K562 (cell line): ENCODE measurements at regions not wholly inside any gene's neighbourhood (a gene's known extent, or its start where the extent isn't known, plus 50 kb on each side); places are given as distances from the start of the nearest gene placed in this dataset.

Source experiments
- ATAC-seq: fragments of 200-7000 bp; cut with Tn5 transposase; 3 replicates; pipeline ENCODE4 v1.9.1; 2020; ENCODE audit warnings: moderate library complexity
- BruUV-seq: library from RNA; stranded (reverse); fragments of 400-500 nt; replicated peaks from 2 replicates; lab custom pipeline; 2021; lab: Mats Ljungman, UMichigan
- CTCF ChIA-PET: fragments of 300-600 bp; formaldehyde crosslinking; extraction: SDS; loops from one replicate; lab custom pipeline; 2021; ENCODE audit warnings: low intra/inter-chr PET ratio; lab: Yijun Ruan, JAX
- POLR2A ChIA-PET: fragments of 300-600, 350-650 bp; sonication (Branson Sonifier 250); formaldehyde crosslinking; extraction: SDS; loops from one replicate; lab custom pipeline; 2021; ENCODE audit warnings: antibody characterized with exemption, inconsistent platforms; lab: Yijun Ruan, JAX
- DNase-seq, 4 experiments: peaks; one replicate each; pipeline versions ENCODE4 v3.0.0 to v3.0.0-alpha.2; 2011 to 2018; ENCODE audit warnings: low spot score in 3 of 4, mixed read lengths in 3 of 4; ENCODE audit errors: extremely low read depth in 1 of 4
- FAIRE-seq: peaks from 2 replicates; lab custom pipeline; 2011; peaks lifted over from hg19 to GRCh38; lab: Jason Lieb, UNC
- H2AFZ ChIP-seq: 2 replicates; pipeline ENCODE4 v1.6.0; 2011; ENCODE audit warnings: low read depth, low read length, control low read depth, inconsistent platforms
- H3K27ac ChIP-seq: fragments of 200-600 bp; 3 replicates; pipeline ENCODE4 v1.8.0; 2011; ENCODE audit warnings: low read depth, mild to moderate bottlenecking, control low read depth, inconsistent platforms, low read length, moderate library complexity, mixed read lengths; ENCODE audit errors: extremely low read depth
- H3K27me3 ChIP-seq, 2 experiments: fragments of 300-600 bp in 1 of 2; 2 replicates in 1 of 2; 3 replicates in 1 of 2; pipeline versions ENCODE4 v1.6.0 to v1.8.0; 2011; ENCODE audit warnings: inconsistent platforms in 2 of 2, low read length in 2 of 2, mild to moderate bottlenecking in 1 of 2, mixed read lengths in 1 of 2, moderate library complexity in 1 of 2; ENCODE audit not compliant: control insufficient read depth in 2 of 2, insufficient read depth in 2 of 2
- H3K36me3 ChIP-seq: fragments of 300-600 bp; 3 replicates; pipeline ENCODE4 v1.8.0; 2011; ENCODE audit warnings: mild to moderate bottlenecking, low read length, inconsistent platforms; ENCODE audit not compliant: control insufficient read depth, insufficient read depth
- H3K4me1 ChIP-seq, 2 experiments: fragments of 200-600 bp in 1 of 2; replicated peaks in 1 of 2; 2 replicates in 1 of 2; 3 replicates in 1 of 2; pipeline versions ENCODE4 v1.5.1 to v1.8.0; 2011; ENCODE audit warnings: inconsistent platforms in 2 of 2, low read length in 2 of 2, mild to moderate bottlenecking in 1 of 2, mixed read lengths in 1 of 2, moderate library complexity in 1 of 2; ENCODE audit not compliant: control insufficient read depth in 2 of 2, insufficient read depth in 2 of 2
- H3K4me2 ChIP-seq: 2 replicates; pipeline ENCODE4 v1.6.1; 2011; ENCODE audit warnings: low read length, control low read depth, inconsistent platforms, mixed read lengths; ENCODE audit not compliant: insufficient read depth
- H3K4me3 ChIP-seq: fragments of 200-600 bp; sonication (generic), shearing (Covaris generic); 2 replicates; pipeline ENCODE4 v1.5.1; 2016; ENCODE audit warnings: control low read depth, inconsistent platforms
- H3K79me2 ChIP-seq: fragments of 200-600 bp; 3 replicates; pipeline ENCODE4 v1.8.0; 2011; ENCODE audit warnings: low read length, inconsistent platforms; ENCODE audit not compliant: control insufficient read depth, insufficient read depth
- H3K9ac ChIP-seq, 2 experiments: 2 replicates each; pipeline versions ENCODE4 v1.6.0 to v1.6.1; 2011; ENCODE audit warnings: low read depth in 2 of 2, low read length in 2 of 2, control low read depth in 1 of 2, inconsistent platforms in 1 of 2, mild to moderate bottlenecking in 1 of 2, mixed read lengths in 1 of 2; ENCODE audit not compliant: insufficient read depth in 1 of 2
- H3K9me1 ChIP-seq: one replicate; pipeline ENCODE4 v1.6.0; 2011; ENCODE audit warnings: inconsistent platforms, mild to moderate bottlenecking, low read length, moderate library complexity; ENCODE audit not compliant: control insufficient read depth, insufficient read depth
- H3K9me3 ChIP-seq: replicated peaks from 2 replicates; pipeline ENCODE4 v1.5.1; 2011; ENCODE audit warnings: low read depth, low read length, inconsistent platforms; ENCODE audit not compliant: control insufficient read depth, insufficient read depth
- H4K20me1 ChIP-seq: replicated peaks from 2 replicates; pipeline ENCODE4 v1.6.1; 2011; ENCODE audit warnings: low read length, inconsistent platforms, mixed read lengths; ENCODE audit not compliant: control insufficient read depth, insufficient read depth
- ARID1B ChIP-seq: fragments of 450-650 bp; IDR thresholded peaks from 2 replicates; pipeline ENCODE4 v1.6.1; 2016; ENCODE audit warnings: antibody characterized with exemption, mild to moderate bottlenecking, inconsistent platforms
- ESRRA ChIP-seq: fragments of 450-650 bp; IDR thresholded peaks from 2 replicates; pipeline ENCODE4 v1.6.1; 2014; ENCODE audit warnings: low read depth, mild to moderate bottlenecking, moderate library complexity, borderline replicate concordance
- FOSL1 ChIP-seq: fragments of 200-800 bp; sonication (Bioruptor generic); conservative IDR thresholded peaks from 2 replicates; pipeline ENCODE4 v1.6.1; 2016; ENCODE audit warnings: missing genetic modification characterization, missing compliant biosample characterization
- HDAC2 ChIP-seq: fragments of 450-650 bp; IDR thresholded peaks from 2 replicates; pipeline ENCODE4 v1.6.1; 2016; ENCODE audit warnings: mild to moderate bottlenecking
- IRF2 ChIP-seq: sonication (generic); formaldehyde crosslinking; IDR thresholded peaks from 2 replicates; pipeline ENCODE4 v1.8.1; 2022; ENCODE audit warnings: mild to moderate bottlenecking, missing genetic modification reagents
- MAFK ChIP-seq: IDR thresholded peaks from 2 replicates; pipeline ENCODE4 v1.6.1; 2011; ENCODE audit warnings: low read length, improper control_type of control experiment
- SIX5 ChIP-seq, 2 experiments: IDR thresholded peaks; 2 replicates each; pipeline ENCODE4 v1.6.1; 2011; ENCODE audit warnings: low read length in 2 of 2, borderline replicate concordance in 1 of 2, low read depth in 1 of 2, mild to moderate bottlenecking in 1 of 2, moderate library complexity in 1 of 2; ENCODE audit not compliant: insufficient read depth in 1 of 2
- TAL1 ChIP-seq: fragments of 450-650 bp; IDR thresholded peaks from 2 replicates; pipeline ENCODE4 v1.6.1; 2016; ENCODE audit warnings: mild to moderate bottlenecking
- TEAD1 ChIP-seq, 2 experiments: fragments of 450-650 bp in 1 of 2; sonication (generic) in 1 of 2; formaldehyde crosslinking; IDR thresholded peaks; 2 replicates each; pipeline versions ENCODE4 v1.4.0 to v1.8.0; 2020 to 2022; ENCODE audit warnings: mild to moderate bottlenecking in 2 of 2, missing genetic modification reagents in 1 of 2
- TFE3 ChIP-seq: fragments of 450-650 bp; formaldehyde crosslinking; IDR thresholded peaks from 2 replicates; pipeline ENCODE4 v1.4.0; 2020; ENCODE audit warnings: mild to moderate bottlenecking, mixed read lengths
- ZBTB9 ChIP-seq: fragments of 450-650 bp; formaldehyde crosslinking; IDR thresholded peaks from 2 replicates; pipeline ENCODE4 v1.4.0; 2020; ENCODE audit warnings: mild to moderate bottlenecking, moderate library complexity
- ZNF23 ChIP-seq: fragments of 250-450 bp; sonication (Bioruptor Pico); IDR thresholded peaks from 2 replicates; pipeline ENCODE4 v1.4.0; 2020; ENCODE audit warnings: mild to moderate bottlenecking
- ZNF586 ChIP-seq: fragments of 450-650 bp; formaldehyde crosslinking; conservative IDR thresholded peaks from 2 replicates; pipeline ENCODE4 v1.4.0; 2020; ENCODE audit warnings: mild to moderate bottlenecking, moderate library complexity
- ZNF609 ChIP-seq: sonication (generic); formaldehyde crosslinking; IDR thresholded peaks from 2 replicates; pipeline ENCODE4 v1.8.1; 2023; ENCODE audit warnings: missing genetic modification reagents, mild to moderate bottlenecking, borderline replicate concordance
- ZNF75A ChIP-seq: fragments of 450-650 bp; formaldehyde crosslinking; IDR thresholded peaks from 2 replicates; pipeline ENCODE4 v1.4.0; 2020; ENCODE audit warnings: mild to moderate bottlenecking
- WGBS: fragments of 100-300 bp; shearing (Covaris generic); methylation state at CpG from one replicate; pipeline ENCODE4 v1.1.6; 2016; ENCODE audit warnings: low coverage, mixed read lengths; ENCODE audit not compliant: insufficient coverage; ENCODE audit errors: missing lambda C conversion rate; 5-methylcytosine and 5-hydroxymethylcytosine counted together
- in situ Hi-C: fragments of 300-500 bp; cut with MboI; formaldehyde crosslinking; loops from 4 replicates; pipeline ENCODE4 v1.15.0; 2018; ENCODE audit warnings: inconsistent platforms, mixed read lengths
- intact Hi-C: fragments of 100-400 bp; cut with micrococcal nuclease; formaldehyde crosslinking; loops from 2 replicates; pipeline ENCODE4 v1.14.2; 2022

GRCh38 chr7:121753944-121754343, 119.0 kb upstream of the PTPRZ1 start:
- Histone ChIP-seq H3K27ac (no peak overlapping the region), H3K4me2 (no peak overlapping the region), H3K9me1 (no peaks in the 10 kb centered on the region), H3K27me3 (no peaks in the 10 kb centered on the region), H3K36me3 (no peaks in the 10 kb centered on the region), H3K4me1 (no peaks in the 10 kb centered on the region), H3K79me2 (no peaks in the 10 kb centered on the region), H3K4me3 (no peak overlapping the region), H3K9me3 (no peaks in the 10 kb centered on the region; the same call in 1 of the 2 replicates), H3K9ac (no peak overlapping the region), H4K20me1 (no peaks in the 10 kb centered on the region), H2AFZ (no peak overlapping the region)
- BruUV-seq: no TSS peak
- POLR2A ChIA-PET: no interaction called here
- in situ Hi-C loops (no loop called here), intact Hi-C loops (loop anchor here (5.0 kb wide), 1 partner anchor 238 kb away; no protein-coding TSS in a partner anchor)
- DNase-seq (no peak), FAIRE-seq (no peak), ATAC-seq (no peak)
- 4% methylated on average over 2 of the region's 2 CpGs for WGBS
- CTCF ChIA-PET: no interaction called here
- TF ChIP-seq HDAC2 (no peak), ZNF23 (CRISPR knock-in tag) (no peak), ZNF586 (CRISPR knock-in tag) (no peak), MAFK (no peak), ZBTB9 (no peak), IRF2 (no peak), TFE3 (CRISPR knock-in tag) (no peak), SIX5 (IDR thresholded peaks at IDR 0.05; ENCODE audit: borderline replicate concordance in 1 of 2, insufficient read depth in 1 of 2, low read depth in 1 of 2, low read length in 2 of 2) (no peak), ESRRA (no peak), ARID1B (no peak), ZNF75A (CRISPR knock-in tag) (no peak), ZNF609 (no peak), TEAD1 (CRISPR knock-in tag; IDR thresholded peaks at IDR 0.05) (no peak), TAL1 (no peak), FOSL1 (tag) (no peak)
